GOT3 (cell line): ENCODE measurements at regions not wholly inside any gene's neighbourhood (a gene's known extent, or its start where the extent isn't known, plus 50 kb on each side); places are given as distances from the start of the nearest gene placed in this dataset.

Experiments
- DNase-seq: peaks from one replicate; lab custom pipeline; 2025; ENCODE audit warnings: mixed read lengths; lab: John Stamatoyannopoulos, UW

DNA sequence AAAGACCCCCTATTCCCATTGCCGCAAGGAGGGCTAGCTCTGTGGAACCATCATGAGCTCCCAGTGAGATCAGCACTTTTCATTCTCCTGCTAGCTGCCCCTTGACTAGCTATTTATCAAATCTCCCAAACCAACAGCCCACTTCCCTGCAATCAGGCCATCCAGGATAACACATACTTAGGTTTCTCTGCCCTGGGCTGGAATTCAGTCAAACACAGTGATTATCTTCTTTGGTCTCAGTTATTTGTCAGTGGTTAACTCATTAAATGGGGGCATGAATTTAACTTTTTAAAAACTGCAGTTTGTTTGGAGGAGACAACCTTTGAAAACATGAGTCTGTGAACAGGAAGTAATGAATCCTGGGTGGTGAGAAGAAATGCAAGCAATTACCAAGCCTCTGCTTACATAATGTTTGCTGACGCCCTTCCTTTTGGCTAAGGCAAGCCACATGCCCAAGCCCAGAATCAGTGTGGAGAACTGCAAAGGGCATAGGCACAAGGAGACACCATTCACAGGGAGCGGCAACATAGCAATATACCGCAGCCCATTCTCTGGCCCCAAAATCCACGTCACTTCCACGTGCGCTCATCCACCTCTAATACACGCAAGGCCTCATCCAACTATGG, 275.0 kb downstream of the DRD1 start:
- no peak for DNase-seq

DNA sequence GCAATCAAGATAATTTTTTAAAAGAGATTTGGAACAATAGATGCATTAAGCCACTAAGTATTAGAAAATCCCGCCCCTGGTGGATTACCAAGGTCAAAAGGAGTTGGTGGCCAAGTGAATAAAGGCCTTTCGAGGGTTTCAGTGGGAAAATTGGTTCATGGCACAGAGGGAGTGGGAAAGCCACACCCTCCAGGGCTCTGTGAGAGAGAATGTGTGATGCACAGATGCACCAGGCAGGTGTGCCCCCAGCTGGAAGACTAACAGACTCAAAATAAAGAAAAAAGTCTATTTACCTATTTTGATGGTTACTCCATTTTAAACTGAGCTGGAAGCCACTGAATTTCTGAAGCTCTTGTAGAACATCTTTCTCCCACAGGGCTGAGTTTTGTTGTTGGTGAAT, 278.0 kb downstream of the DRD1 start:
- DNase-seq = no peak

GRCh38 chr5:175163586-175164275, 280.3 kb downstream of the DRD1 start:
- no peak for DNase-seq

- DNase-seq = no peak
These were observed 281.9 kb downstream of the DRD1 start for GRCh38 chr5:175162036-175162435.

DNA sequence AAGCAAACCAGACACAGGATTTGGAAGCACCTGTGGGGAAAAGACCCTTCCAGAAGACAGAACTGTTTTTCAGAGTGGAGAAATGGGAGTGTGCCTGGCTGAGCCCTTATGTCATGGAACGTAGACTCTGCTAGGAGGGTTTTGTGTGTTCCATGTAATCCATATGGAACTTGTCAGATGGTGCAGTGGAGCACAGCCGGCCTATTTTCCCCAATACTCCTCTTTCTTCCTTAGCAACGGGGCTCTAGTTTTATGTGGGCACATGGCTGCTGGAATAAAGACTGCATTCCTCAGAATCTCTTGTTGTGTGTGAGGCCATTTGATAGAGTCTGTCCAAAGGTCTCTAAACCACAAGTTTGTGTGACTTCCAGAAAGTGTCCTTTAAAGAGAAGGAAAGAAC, 284.0 kb downstream of the DRD1 start:
- no peak for DNase-seq

DNA sequence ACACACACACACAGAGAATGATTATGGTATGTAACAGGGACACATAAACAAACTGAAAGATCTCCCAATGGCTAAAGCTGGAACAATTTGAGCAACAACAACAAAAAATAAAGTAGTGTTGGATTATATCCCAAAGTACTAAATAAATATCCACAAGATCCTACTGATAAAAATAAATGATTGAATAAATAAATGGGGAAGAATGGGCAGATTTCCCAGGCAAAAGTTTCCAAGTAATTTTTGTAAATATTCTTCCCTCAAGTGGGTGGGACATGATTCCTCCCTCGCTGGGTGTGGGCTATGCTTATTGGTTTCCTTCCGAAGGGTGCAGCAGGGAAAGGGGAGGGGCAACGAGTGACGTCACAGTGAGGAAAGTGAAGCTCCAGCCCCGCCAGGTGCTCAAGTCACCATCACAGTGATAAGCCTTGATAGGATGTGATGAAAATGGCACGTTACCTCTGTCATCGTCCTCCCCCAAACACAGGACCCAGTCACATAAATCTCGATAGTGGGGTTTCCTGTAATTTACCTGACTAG, 295.3 kb downstream of the DRD1 start:
- no peak for DNase-seq

DNA sequence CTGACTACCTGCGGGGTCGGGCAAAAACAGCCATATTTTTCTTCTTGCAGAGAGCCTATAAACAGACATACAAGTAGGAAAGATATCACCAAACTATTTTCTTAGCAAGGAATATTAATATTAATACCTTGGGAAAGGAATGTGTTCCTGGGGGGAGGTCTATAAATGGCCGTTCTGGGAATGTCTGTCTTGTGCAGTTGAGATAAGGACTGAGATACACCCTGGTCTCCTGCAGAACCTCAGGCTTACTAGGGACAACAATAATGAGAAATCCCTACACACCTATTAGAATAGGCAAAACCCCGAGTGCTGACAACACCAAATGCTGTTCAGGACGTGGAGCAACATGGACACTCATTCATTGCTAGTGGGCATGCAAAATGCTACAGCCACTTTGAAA, 297.2 kb downstream of the DRD1 start:
- DNase-seq = no peak

DNA sequence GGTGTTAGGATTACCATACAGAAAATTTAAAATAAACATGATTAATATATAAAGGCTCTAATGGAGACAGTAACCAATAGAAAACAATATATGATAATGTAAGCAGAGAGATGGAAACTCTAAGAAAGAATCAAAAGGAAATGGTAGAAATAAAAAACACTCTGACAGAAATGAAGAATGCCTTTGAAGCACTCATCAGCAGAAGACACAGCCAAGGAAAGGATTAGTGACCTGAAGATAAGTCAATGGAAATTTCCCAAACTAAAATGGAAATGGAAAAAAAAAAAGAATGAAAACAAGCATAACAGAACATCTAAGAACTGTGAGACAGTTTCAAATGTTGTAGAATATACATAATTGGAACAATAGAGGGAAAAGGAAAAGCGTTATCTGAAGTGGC, 302.6 kb downstream of the DRD1 start:
- no peak for DNase-seq

GRCh38 chr5:175133185-175133584, 310.8 kb downstream of the DRD1 start:
- DNase-seq = no peak

GRCh38 chr5:175131432-175131831, 312.6 kb downstream of the DRD1 start:
- no peak for DNase-seq

- no peak for DNase-seq
These were observed 314.4 kb downstream of the DRD1 start for GRCh38 chr5:175129619-175130018.

GRCh38 chr5:175129121-175129520, 314.9 kb downstream of the DRD1 start:
- no peak for DNase-seq

- no peak for DNase-seq
These were observed 319.2 kb downstream of the DRD1 start for GRCh38 chr5:175124821-175125220.

- DNase-seq = no peak
These were observed 319.6 kb downstream of the DRD1 start for GRCh38 chr5:175124251-175124813.

- DNase-seq = no peak
These were observed 320.4 kb downstream of the DRD1 start for GRCh38 chr5:175123542-175123941.

DNA sequence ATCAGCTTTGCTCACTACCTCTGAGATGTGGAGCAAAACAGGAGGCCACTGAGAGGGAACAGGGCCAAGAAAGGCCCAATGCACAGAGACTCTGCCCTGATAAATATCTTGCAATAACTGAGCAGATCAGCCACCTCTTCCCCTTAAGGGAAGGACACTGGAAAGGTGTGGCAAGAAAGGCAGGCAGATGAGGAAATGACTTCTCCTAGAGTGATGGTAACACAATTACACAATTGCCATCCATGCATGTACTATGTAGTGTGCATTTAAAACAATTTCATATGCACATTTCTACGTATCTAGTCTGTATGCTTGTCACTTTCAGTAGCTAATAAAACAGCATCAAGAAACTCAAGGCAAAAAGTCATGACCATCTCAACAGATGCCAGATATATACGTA, 322.5 kb downstream of the DRD1 start:
- no peak for DNase-seq

DNA sequence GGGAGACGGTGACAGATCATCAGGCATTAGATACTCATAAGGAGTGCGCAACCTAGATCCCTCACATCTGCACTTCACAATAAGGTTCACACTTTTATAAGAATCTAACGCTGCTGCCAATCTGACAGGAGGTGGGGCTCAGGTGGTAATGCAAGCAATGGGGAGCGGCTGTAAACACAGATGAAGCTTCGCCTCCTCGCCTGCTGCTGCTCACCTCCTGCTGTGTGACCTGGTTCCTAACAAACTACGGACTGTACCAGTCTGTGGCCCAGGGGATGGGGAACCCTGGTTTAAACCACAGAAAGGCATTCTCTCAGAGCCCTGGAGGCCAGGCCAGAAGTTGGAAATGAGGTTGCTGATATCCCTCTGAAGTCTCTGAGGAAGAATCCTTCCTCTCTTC, 323.6 kb downstream of the DRD1 start:
- DNase-seq = no peak

GRCh38 chr5:175118700-175119309, 325.2 kb downstream of the DRD1 start:
- DNase-seq = no peak

GRCh38 chr5:175116466-175117048, 327.4 kb downstream of the DRD1 start:
- no peak for DNase-seq

DNA sequence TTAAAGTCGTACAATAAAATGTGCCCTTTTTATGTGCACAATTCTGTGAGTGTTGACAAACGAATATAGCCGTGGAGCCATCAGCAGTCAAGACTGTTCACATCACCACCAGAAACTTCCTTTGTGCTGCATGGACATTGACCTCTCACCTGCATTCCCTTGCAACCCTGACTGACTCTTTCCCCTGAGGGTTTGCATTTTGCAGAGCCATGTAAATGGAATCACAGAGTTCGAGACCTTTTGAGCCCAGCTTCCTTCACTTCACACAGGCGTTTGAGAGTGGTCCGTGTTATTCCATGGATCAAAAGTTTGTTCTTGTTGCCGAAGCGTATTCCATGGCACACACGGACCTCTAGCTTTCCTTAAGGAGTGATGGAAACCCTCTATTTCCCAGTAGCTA, 328.2 kb downstream of the DRD1 start:
- DNase-seq = no peak

DNA sequence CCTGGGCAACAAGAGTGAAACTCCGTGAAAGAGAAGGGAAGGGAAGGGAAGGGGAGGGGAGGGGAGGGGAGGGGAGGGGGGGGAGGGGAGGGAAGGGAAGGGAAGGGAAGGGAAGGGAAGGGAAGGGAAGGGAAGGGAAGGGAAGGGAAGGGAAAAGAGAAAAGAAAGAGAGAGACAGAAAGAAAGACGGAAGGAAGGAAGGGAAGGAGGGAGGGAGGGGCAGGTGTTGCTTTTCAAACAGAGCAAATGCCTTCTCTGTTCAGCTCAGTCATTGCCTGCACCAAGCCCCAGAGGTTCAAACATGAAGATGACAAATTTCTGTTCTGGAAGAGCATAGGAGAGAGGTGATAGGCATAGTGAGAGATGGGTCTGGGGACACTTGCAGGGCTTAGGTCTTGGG, 330.0 kb downstream of the DRD1 start:
- no peak for DNase-seq

DNA sequence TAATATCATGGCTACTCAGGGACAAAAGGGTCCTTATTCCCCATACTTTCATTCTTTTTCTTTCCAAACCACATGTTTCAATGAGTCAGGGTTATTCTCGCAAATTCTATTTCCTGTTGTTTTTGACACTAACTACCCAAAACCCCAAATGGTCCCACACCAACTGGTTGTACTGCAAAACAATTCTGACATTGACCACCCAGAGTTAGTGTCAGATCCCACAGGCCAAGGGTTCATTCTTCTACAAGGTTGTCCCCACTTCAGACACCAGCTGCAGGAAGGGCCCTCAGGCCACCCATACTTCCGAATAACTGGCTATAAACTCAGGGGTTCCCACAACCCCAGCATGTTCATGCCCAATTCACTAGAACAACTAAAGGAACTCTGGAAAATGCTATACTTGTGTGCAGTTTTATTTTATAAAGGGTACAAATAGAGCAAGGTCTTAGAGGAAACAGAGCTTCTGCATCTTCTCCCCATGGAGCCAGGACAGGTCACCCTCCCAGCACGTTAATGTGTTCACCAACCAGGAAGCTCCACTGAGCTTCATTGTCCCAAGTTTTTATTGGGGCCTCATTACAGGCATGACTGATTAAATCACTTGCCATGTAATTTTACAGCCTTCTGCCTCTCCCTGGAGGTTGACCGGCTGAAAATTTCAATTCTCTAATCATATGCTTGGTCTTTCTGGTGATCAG, 334.8 kb downstream of the DRD1 start:
- no peak for DNase-seq
